Right cardiac atrium (tissue), 5 donors: ENCODE measurements at regions not wholly inside any gene's neighbourhood (a gene's known extent, or its start where the extent isn't known, plus 50 kb on each side); places are given as distances from the start of the nearest gene placed in this dataset.
"Not testable (repeated sequence)": the region's sequence is repeated elsewhere in the genome, so short reads cannot be mapped to it uniquely, and the experiment has no call there.

ENCODE experiments used
- ATAC-seq, 2 donors: fragments of 200-7000 bp; cut with Tn5 transposase; one replicate each; pipeline versions ENCODE4 v1.8.0 to v1.9.1; 2020; ENCODE audit warnings: moderate library complexity in 2 of 2, mild to moderate bottlenecking in 1 of 2
- DNase-seq, 3 donors: peaks; one replicate each; pipeline ENCODE4 v3.0.0-alpha.2; 2020
- H3K27ac ChIP-seq: one replicate; pipeline ENCODE4 v1.5.1; 2013; ENCODE audit warnings: mild to moderate bottlenecking, low read length, control low read depth, moderate library complexity
- H3K27me3 ChIP-seq: one replicate; pipeline ENCODE4 v1.6.1; 2013; ENCODE audit not compliant: control insufficient read depth, insufficient read depth
- H3K4me1 ChIP-seq: one replicate; pipeline ENCODE4 v1.6.1; 2013; ENCODE audit warnings: low read length; ENCODE audit not compliant: control insufficient read depth, insufficient read depth
- H3K4me3 ChIP-seq: one replicate; pipeline ENCODE4 v1.5.1; 2013; ENCODE audit warnings: low read length, control low read depth
- H3K9me3 ChIP-seq: one replicate; pipeline ENCODE4 v1.6.1; 2013; ENCODE audit warnings: low read length; ENCODE audit not compliant: control insufficient read depth
- WGBS: extraction: QIAGEN DNeasy Blood & Tissue Kit; methylation state at CpG from one replicate; pipeline ENCODE4 v1.1.7; 2013; 5-methylcytosine and 5-hydroxymethylcytosine counted together
- intact Hi-C, 4 donors: fragments of 100-400 bp; cut with DNase I; formaldehyde crosslinking; loops; one replicate each; pipeline versions ENCODE4 v1.11.0 to v1.14.0; 2022 to 2023
- donor health status: healthy with polysubstance abuse.
- donor health status: DM: no; HTN: yes; CAD: no.
- donor health status: DM: no; HTN: no; CAD: no.
- donor health status: DM: no; HTN: yes; CAD: no; lungs with severe emphysema.
- donor health status: DM: yes; HTN: yes; CAD: no.

DNA sequence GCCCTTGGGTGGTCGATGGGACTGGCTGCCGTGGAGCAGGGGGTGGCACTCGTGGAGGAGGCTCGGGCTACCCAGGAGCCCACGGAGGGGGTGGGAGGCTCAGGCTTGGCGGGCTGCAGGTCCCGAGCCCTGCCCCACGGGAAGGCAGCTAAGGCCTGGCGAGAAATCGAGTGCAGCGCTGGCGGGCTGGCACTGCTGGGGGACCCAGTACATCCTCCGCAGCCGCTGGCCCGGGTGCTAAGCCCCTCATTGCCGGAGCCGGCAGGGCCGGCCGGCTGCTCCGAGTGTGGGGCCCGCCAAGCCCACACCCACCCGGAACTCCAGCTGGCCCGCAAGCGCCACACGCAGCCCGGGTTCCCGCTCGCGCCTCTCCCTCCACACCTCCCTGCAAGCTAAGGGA lies 435.6 kb downstream of the RWDD3 start:
- H3K9me3 ChIP-seq, H3K27ac ChIP-seq, H3K27me3 ChIP-seq, H3K4me3 ChIP-seq, H3K4me1 ChIP-seq, intact Hi-C loops, ATAC-seq: not testable (repeated sequence)
- 95% methylated on average over 29 of the region's 29 CpGs for WGBS
- DNase-seq, result peak in 2 of 3 donors; percentile 36 to 43

DNA sequence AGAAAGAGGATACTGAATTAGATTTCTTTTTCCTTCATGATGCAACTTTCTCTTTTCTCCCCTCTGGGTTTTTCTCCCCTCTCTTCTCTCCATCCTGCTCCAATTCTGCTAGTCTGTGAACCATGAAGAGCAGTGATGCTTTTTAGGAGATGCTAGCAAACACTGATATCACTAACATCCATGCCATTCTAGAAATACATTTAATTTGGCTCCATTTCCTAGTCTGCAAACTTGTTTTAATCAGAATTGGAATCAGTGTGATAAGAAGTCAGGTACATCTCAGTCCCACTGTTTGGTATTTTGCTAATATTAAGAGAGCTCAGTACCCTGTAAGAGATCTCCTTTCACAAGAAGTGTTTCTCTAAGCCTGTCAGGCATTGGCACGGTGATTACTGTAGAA lies 437.1 kb downstream of the RWDD3 start:
- WGBS, result 79% methylated on average over 1 of the region's 1 CpG
- Histone ChIP-seq H3K4me1 (no peaks in the 10 kb centered on the region), H3K9me3 (no peaks in the 10 kb centered on the region), H3K4me3 (no peak overlapping the region), H3K27ac (no peak overlapping the region), H3K27me3 (no peaks in the 10 kb centered on the region)
- DNase-seq (no peak), ATAC-seq (no peak)
- intact Hi-C loops, result no loop called here

DNA sequence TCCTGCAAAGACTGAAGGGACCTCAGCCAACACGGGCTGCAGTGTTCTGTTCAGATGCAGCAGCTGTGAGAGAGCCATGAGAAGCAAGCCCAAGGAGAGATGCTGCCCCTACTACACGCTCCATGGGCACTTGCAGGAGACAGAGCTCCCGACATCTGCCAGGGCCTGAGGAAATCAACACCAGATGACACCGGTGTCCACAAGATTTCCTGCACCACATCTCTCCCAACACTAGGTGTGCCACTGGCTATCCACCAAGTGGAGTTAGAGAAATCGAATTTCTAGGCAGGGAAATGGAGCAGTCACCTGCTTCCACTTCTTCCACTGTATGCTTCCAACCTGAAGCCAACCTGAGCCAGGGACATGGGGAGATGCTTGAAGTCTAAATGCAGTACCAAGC lies 445.3 kb downstream of the RWDD3 start:
- H3K27me3 ChIP-seq, result no peaks in the 10 kb centered on the region
- ATAC-seq (no peak), DNase-seq (no peak)
- H3K4me1 ChIP-seq, result no peaks in the 10 kb centered on the region
- no peak overlapping the region for H3K27ac ChIP-seq
- WGBS, result 77% methylated on average over 5 of the region's 5 CpGs
- H3K4me3 ChIP-seq, result no peak overlapping the region
- H3K9me3 ChIP-seq, result no peaks in the 10 kb centered on the region
- intact Hi-C loops, result no loop called here

DNA sequence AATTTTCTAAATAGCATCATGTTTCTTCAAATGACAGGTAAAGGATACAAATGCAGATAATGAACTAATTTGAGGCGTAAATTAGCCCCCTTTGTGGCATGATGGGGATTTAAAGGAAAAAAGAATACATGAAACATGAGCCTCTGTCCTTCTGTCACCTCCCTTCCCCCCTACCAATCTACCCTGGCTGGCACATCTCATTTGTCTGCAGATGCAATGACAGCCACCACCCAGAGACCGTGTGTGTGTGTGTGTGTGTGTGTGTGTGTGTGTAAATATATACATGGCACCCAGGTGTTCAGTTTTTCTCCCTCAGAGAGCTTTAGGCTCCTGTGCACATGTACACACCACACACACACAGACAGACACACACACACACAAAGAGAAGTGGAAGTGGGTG lies 451.1 kb downstream of the RWDD3 start:
- H3K4me1 ChIP-seq, result no peaks in the 10 kb centered on the region
- no peak overlapping the region for H3K27ac ChIP-seq
- intact Hi-C loops, result no loop called here
- ATAC-seq, result no peak
- H3K4me3 ChIP-seq, result no peak overlapping the region
- DNase-seq, result no peak
- H3K9me3 ChIP-seq, result no peaks in the 10 kb centered on the region
- H3K27me3 ChIP-seq, result no peaks in the 10 kb centered on the region
- 53% methylated on average over 2 of the region's 2 CpGs for WGBS

DNA sequence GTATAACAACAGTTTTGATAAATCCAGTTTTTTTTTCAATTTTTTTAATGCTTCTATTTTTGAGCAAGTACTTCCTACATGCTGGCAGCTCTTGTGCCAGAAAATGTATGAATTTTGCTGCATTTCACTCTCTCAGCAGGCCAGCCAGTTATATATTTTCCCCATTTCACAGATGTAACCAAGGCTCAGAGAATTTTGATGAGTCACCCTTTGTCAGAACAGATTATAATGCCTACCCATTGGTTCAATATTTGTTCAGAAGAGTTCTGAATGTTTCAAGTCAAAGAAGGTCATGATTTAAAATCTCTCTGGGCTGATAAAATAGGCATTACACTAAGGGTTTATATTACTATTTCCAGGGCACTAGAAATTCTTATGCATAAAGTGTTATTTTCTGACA lies 452.2 kb downstream of the RWDD3 start:
- no peaks in the 10 kb centered on the region for H3K27me3 ChIP-seq
- no peaks in the 10 kb centered on the region for H3K9me3 ChIP-seq
- intact Hi-C loops, result no loop called here
- H3K4me3 ChIP-seq, result no peak overlapping the region
- ATAC-seq (no peak), DNase-seq (no peak)
- no peaks in the 10 kb centered on the region for H3K4me1 ChIP-seq
- H3K27ac ChIP-seq, result no peak overlapping the region

DNA sequence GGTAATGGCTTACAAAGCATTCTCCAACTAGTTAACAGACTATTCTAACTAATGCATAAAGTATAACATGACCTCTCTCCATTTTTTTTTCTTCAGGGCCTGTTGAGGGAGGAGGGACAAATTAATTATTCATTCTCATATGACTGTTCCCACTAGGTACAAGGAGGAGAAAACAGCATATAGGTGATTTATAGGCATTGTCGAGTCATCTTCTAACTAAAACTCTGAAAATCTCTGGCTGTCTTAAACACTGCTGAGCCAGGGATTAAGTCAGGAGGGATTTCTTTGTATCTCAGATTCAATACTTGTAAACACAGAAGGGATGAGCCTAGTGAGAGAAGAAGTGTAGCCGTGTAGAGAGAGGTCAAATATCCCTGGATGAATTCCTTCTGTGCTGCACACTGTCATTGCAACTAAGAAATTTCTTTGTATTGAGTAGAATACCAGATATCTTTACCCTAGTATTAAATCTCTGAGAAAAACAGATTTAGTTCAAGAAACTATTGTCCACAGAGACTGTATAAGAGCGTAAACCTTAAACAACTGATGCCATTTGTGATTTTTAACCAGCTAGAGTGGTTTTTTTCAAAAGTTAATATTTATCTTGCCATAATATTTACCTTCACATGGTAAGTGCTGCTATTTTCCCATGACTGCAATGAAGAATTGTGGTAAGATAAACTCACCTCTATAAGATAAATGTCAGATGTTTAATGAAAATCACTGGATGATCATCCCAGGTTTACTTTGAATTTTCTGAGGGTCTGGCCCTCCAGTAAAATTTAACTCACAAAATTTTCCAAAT lies 465.3 kb downstream of the RWDD3 start:
- whole genome bisulfite sequencing, result 76% methylated on average over 3 of the region's 3 CpGs
- Histone ChIP-seq H3K27me3 (no peaks in the 10 kb centered on the region), H3K4me3 (no peak overlapping the region), H3K4me1 (no peaks in the 10 kb centered on the region), H3K27ac (no peak overlapping the region), H3K9me3 (peaks cover 2% of the 10 kb centered on the region)
- intact Hi-C loops, result no loop called here
- ATAC-seq, result no peak
- no peak for DNase-seq

DNA sequence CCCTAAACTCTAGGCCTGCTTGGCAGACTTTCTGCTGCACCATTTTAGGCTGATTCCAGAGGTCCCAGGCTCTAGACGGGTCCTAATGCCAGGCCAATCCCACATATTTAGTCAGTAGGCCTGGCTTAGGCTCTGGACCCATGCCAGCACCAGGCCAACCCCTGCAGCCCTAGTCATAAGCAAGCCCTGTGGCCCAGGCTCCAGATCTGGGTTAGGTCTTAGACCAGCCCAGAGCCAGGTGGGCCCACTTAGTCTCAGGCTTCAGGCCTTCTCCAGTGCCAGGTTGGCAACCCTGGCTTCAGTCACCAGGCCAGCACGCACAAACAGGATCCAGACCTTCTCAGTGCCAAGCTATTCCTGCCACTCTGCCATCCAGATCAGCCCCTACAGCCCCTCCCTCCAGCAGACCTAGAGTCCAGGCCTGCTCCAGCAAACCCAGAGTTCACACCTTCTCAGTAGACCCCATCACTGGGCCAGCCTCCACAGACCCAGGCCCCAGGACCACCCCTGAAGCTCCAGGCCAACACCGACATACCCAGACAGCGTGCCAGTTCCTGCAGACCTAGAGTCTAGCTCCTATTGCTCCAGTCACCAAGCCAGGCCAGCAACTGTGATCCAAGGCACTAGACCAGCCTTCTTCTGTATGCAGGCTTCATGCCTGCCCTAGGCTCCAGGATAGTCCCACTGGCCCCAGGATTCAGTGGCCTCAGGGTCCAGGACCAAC lies 467.6 kb downstream of the RWDD3 start:
- DNase-seq, result peak in 2 of 3 donors; percentile 23 to 33

DNA sequence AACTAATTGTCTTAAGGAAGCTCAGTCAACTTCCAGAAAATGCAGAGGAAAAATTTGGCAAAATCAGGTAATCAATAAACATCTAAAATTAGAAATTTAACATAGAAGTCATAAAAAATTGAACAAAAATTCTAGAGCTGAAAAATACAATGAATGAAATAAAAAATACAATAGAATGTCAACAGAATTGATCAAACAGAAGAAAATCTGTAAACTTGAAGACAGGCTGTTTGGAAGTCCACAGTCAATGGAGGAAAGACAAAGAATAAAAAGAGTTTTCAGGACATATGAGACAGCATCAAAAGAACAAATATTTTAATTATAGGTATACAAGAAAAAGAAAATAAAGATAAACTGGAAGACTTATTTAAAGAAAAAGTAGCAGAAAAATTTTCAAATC lies 469.0 kb downstream of the RWDD3 start:
- peaks cover 3% of the 10 kb centered on the region for H3K9me3 ChIP-seq
- no peaks in the 10 kb centered on the region for H3K4me1 ChIP-seq
- ATAC-seq (no peak), DNase-seq (no peak)
- no peak overlapping the region for H3K4me3 ChIP-seq
- intact Hi-C loops, result no loop called here
- H3K27me3 ChIP-seq, result no peaks in the 10 kb centered on the region
- H3K27ac ChIP-seq, result no peak overlapping the region

More for the DNA sequence above, 467.6 kb downstream of the RWDD3 start:
- intact Hi-C loops, result no loop called here
- H3K27ac ChIP-seq, result no peak overlapping the region
- WGBS, result 86% methylated on average over 4 of the region's 4 CpGs
- H3K9me3 ChIP-seq, result peaks cover 3% of the 10 kb centered on the region
- peak in 1 of 2 donors; percentile 45 for ATAC-seq
- H3K4me1 ChIP-seq, result no peaks in the 10 kb centered on the region
- H3K27me3 ChIP-seq, result no peaks in the 10 kb centered on the region
- H3K4me3 ChIP-seq, result no peak overlapping the region

DNA sequence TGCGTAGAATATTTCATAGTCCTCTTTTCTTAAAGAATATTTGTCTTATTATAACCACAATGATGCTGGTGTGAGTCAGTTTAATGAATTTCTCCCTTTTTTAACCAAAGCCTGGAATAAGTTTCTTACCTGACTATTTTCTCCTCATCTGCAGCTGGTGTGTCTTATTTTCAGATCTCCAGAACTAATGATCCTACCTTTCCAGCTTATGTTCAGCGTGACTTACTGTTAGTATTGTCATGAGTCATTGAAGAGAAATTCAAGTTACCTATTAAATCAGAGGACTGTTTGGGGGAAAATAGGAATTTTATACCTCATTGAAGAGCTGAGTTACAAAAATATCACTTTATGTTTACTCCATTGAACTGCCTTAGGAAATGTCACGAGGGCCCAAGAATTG lies 482.1 kb downstream of the RWDD3 start:
- Histone ChIP-seq H3K27me3 (no peaks in the 10 kb centered on the region), H3K4me3 (no peak overlapping the region), H3K9me3 (no peaks in the 10 kb centered on the region), H3K27ac (no peak overlapping the region), H3K4me1 (no peaks in the 10 kb centered on the region)
- intact Hi-C loops, result no loop called here
- 89% methylated on average over 3 of the region's 3 CpGs for WGBS
- ATAC-seq, result no peak
- no peak for DNase-seq

DNA sequence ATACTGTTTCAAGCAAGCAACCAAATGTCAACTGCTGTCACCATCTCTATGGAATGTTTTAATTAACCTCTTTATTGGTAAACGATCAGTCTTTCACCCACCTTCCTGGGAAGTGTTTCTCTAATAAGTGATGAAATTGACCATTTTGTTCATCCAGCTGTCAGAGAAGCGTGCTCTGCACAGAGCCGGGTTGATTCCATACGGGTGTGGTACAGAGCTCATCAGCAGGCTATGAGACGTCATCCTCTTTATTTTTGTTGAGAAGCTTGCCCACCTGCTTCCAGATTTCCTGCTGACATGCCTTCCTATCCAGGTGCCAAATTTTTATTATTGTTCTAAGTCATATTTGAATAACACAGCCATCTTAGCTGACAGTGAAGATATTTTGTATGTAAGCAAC lies 482.5 kb downstream of the RWDD3 start:
- no peaks in the 10 kb centered on the region for H3K9me3 ChIP-seq
- 76% methylated on average over 5 of the region's 5 CpGs for WGBS
- H3K4me3 ChIP-seq, result no peak overlapping the region
- DNase-seq (no peak), ATAC-seq (no peak)
- intact Hi-C loops, result no loop called here
- no peak overlapping the region for H3K27ac ChIP-seq
- no peaks in the 10 kb centered on the region for H3K4me1 ChIP-seq
- no peaks in the 10 kb centered on the region for H3K27me3 ChIP-seq

DNA sequence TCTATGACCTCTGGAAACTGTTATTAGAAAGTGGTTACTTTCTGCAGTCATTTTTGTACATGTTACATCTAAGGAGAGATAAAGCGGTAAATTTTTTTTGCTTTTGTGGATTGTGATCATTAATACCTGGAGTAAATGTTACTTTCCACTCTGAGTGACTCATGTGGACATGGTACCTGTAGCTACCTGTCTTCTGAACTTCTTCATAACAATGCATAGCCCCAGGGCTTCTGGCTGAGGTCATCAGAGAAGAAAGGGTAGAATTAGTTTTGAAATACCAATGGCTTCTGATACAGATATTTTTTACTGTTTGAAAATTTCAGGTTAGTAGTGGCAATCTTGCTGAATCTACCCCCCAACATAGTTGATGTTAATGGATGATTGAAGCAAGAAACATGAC lies 489.3 kb downstream of the RWDD3 start:
- Histone ChIP-seq H3K27me3 (no peaks in the 10 kb centered on the region), H3K9me3 (no peaks in the 10 kb centered on the region), H3K4me1 (no peaks in the 10 kb centered on the region), H3K4me3 (no peak overlapping the region), H3K27ac (no peak overlapping the region)
- intact Hi-C loops, result no loop called here
- DNase-seq (no peak), ATAC-seq (no peak)
- 92% methylated on average over 1 of the region's 1 CpG for WGBS
